Cardiac muscle cell (in vitro differentiated cells and primary cell): ENCODE measurements at regions not wholly inside any gene's neighbourhood (a gene's known extent, or its start where the extent isn't known, plus 50 kb on each side); places are given as distances from the start of the nearest gene placed in this dataset.

Source experiments
- DNase-seq, 2 donors: peaks; one replicate each; pipeline versions ENCODE4 v3.0.0 to v3.0.0-alpha.2; 2010 to 2017; ENCODE audit warnings: low read depth in 1 of 2, low spot score in 1 of 2
- H3K27ac ChIP-seq: fragments of 200-600 bp; sonication (generic); 2 replicates; pipeline ENCODE4 v1.5.1; 2016
- H3K27me3 ChIP-seq: fragments of 200-600 bp; sonication (generic); 2 replicates; pipeline ENCODE4 v1.6.0; 2016; ENCODE audit warnings: control low read depth
- H3K36me3 ChIP-seq: fragments of 200-600 bp; sonication (generic); 2 replicates; pipeline ENCODE4 v1.5.1; 2016; ENCODE audit warnings: control low read depth
- H3K4me1 ChIP-seq: fragments of 200-600 bp; sonication (generic); 2 replicates; pipeline ENCODE4 v1.8.1; 2017; ENCODE audit warnings: low read depth, mild to moderate bottlenecking, mixed run types
- H3K4me3 ChIP-seq: fragments of 200-600 bp; sonication (generic); 2 replicates; pipeline ENCODE4 v1.5.1; 2016; ENCODE audit warnings: mild to moderate bottlenecking
- H3K9me3 ChIP-seq: fragments of 200-600 bp; sonication (generic); 2 replicates; pipeline ENCODE4 v1.5.1; 2017; ENCODE audit warnings: low read depth, mild to moderate bottlenecking, control low read depth
- CTCF ChIP-seq: IDR thresholded peaks from 2 replicates; pipeline ENCODE4 v1.5.1; 2012; ENCODE audit warnings: low read depth, mild to moderate bottlenecking, low read length

DNA sequence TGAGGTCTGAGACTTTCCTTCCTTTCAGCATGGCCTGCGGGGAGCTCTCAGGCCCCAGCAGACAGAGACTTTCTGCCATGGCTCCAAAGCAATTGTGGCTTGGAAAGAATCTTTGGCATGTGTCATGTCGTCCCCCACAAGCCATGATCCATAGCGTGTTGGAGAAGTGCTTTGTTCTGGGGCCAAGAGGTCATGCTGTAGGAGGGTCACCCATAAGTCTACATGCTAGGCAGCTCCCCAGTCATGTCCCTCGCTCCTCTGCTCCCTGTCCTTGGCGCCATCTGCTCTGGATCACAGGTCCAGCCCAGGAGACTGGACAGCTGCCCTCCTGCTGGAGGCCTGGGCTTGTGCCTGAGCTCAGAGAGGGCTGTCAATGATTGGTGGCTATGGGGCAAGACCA is 78.8 kb upstream of the LCLAT1 start:
- H3K4me1 ChIP-seq, result peaks cover 16% of the 10 kb centered on the region
- H3K27ac ChIP-seq, result no peak overlapping the region
- peak; percentile 12 to 14 for DNase-seq
- no peaks in the 10 kb centered on the region for H3K36me3 ChIP-seq
- H3K4me3 ChIP-seq, result no peak overlapping the region
- no peak for TF ChIP-seq CTCF
- no peaks in the 10 kb centered on the region for H3K27me3 ChIP-seq
- no peaks in the 10 kb centered on the region for H3K9me3 ChIP-seq

DNA sequence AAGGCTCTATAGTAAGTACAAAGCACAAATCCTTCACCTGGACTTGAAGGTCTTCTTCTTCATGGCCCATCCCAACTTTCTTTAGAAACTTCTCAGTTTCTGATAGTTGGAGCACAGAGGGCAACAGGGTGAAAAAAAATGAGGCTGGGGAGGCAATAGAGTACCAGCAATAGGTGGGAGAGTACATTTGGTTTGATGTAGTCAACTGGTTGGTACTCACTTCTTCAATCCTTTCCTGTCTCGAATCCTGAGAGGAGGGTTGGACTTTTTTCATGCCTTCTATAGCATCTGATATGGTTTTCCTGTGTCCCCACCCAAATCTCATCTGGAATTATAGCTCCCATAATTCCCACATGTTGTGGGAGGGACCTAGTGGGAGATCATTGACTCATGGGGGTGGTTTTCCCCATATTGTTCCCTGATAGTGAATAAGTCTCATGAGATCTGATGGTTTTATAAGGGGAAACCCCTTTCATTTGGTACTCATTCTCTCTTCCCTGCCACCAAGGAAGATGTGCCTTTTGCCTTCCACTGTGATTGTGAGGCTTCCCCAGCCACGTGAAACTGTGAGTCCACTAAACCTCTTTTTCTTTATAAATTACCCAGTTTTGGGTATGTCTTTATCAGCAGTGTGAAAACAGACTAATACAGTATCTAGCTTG is 75.9 kb upstream of the LCLAT1 start:
- Histone ChIP-seq H3K27me3 (no peaks in the 10 kb centered on the region), H3K9me3 (no peaks in the 10 kb centered on the region), H3K4me1 (peaks cover 14% of the 10 kb centered on the region), H3K36me3 (no peaks in the 10 kb centered on the region), H3K27ac (no peak overlapping the region), H3K4me3 (no peak overlapping the region)
- no peak for DNase-seq
- no peak for TF ChIP-seq CTCF

DNA sequence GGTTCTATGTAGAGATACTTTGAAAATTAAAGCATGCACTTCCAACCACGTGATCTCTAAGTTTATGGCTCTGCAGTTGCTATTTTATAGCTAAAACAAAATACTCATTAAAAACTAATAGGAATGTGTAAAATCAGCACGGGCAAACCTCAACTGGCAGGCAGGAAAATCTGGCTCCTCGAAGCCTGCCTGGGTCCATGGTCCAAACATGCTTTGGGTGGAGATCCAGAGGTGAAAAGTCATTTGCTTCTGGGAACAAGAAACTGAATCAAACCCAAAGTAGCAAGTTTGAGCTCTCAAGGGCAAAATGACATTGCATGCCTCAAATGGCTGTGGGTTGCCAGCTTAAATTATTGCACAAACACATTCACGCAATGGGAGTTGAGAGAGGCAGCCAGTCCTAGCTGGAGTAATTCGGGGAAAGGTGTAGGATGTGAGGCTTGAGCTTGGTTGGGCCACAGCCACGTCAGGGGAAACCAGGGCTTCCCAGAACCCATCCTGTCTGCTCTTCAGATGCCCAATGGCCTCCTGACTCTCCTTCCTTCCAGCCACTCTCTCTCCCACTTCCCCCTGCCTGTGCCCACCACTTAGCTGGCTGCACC is 75.2 kb upstream of the LCLAT1 start:
- H3K27me3 ChIP-seq, result no peaks in the 10 kb centered on the region
- H3K36me3 ChIP-seq, result no peaks in the 10 kb centered on the region
- no peak overlapping the region for H3K27ac ChIP-seq
- no peaks in the 10 kb centered on the region for H3K9me3 ChIP-seq
- DNase-seq, result no peak
- H3K4me1 ChIP-seq, result peaks cover 10% of the 10 kb centered on the region
- TF ChIP-seq CTCF, result no peak
- H3K4me3 ChIP-seq, result no peak overlapping the region

- Histone ChIP-seq H3K4me3 (no peak overlapping the region), H3K27ac (no peak overlapping the region), H3K4me1 (peaks cover 10% of the 10 kb centered on the region), H3K27me3 (no peaks in the 10 kb centered on the region), H3K9me3 (no peaks in the 10 kb centered on the region), H3K36me3 (no peaks in the 10 kb centered on the region)
- TF ChIP-seq CTCF, result no peak
- DNase-seq, result no peak
These were observed 74.2 kb upstream of the LCLAT1 start for GRCh38 chr2:30372826-30373225.

DNA sequence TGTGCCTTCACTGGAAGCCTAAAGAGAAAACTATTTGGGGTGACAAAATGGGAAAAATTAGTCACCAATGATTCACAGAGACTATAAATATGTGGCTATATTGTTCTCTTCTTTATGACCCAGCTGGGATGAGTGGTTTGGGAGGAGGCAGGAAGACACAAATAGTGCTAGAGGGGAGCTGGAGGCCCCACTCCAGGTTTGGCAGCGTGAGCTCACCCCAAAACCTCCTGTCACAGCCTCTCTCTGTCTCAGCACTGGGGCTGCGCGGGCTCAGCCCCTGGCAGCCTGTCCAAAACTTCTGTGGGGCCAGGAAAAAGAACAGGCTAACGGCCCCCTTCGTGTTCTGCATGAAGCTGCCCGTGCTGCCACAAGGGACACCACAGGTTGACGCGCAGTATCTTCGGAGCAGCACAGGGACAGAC is 73.2 kb upstream of the LCLAT1 start:
- no peak overlapping the region for H3K4me3 ChIP-seq
- H3K9me3 ChIP-seq, result no peaks in the 10 kb centered on the region
- no peak for TF ChIP-seq CTCF
- no peaks in the 10 kb centered on the region for H3K36me3 ChIP-seq
- H3K27me3 ChIP-seq, result no peaks in the 10 kb centered on the region
- peak in 1 of 2 donors; percentile 24 for DNase-seq
- no peak overlapping the region for H3K27ac ChIP-seq
- peaks cover 10% of the 10 kb centered on the region for H3K4me1 ChIP-seq
